OCI-LY1 (cell line): ENCODE measurements at regions not wholly inside any gene's neighbourhood (a gene's known extent, or its start where the extent isn't known, plus 50 kb on each side); places are given as distances from the start of the nearest gene placed in this dataset.

Experiments
- H2AFZ ChIP-seq: fragments of 200-600 bp; sonication (generic), shearing (Covaris generic); 2 replicates; pipeline ENCODE4 v1.6.0; 2014; ENCODE audit warnings: antibody characterized with exemption, mild to moderate bottlenecking, low read length
- H3F3A ChIP-seq: fragments of 200-600 bp; sonication (generic), shearing (Covaris generic); 2 replicates; pipeline ENCODE4 v1.6.0; 2014; ENCODE audit warnings: mild to moderate bottlenecking, antibody characterized with exemption, low read length, moderate library complexity; ENCODE audit not compliant: insufficient read depth
- H3K27ac ChIP-seq: fragments of 200-600 bp; sonication (generic); 2 replicates; pipeline ENCODE4 v1.5.1; 2014; ENCODE audit warnings: low read length, mixed run types, mild to moderate bottlenecking, low read depth; ENCODE audit not compliant: poor library complexity, severe bottlenecking
- H3K27me3 ChIP-seq: fragments of 200-600 bp; sonication (generic); 2 replicates; pipeline ENCODE4 v1.6.0; 2014; ENCODE audit warnings: antibody characterized with exemption, mild to moderate bottlenecking, low read length, moderate library complexity; ENCODE audit not compliant: insufficient read depth
- H3K36me3 ChIP-seq: fragments of 200-600 bp; sonication (generic); 2 replicates; pipeline ENCODE4 v1.6.1; 2014; ENCODE audit warnings: mild to moderate bottlenecking, antibody characterized with exemption, low read length, moderate library complexity, mixed read lengths; ENCODE audit not compliant: insufficient read depth
- H3K4me1 ChIP-seq: fragments of 200-600 bp; sonication (generic); 2 replicates; pipeline ENCODE4 v1.5.1; 2014; ENCODE audit warnings: mild to moderate bottlenecking, low read length, moderate library complexity; ENCODE audit not compliant: insufficient read depth, severe bottlenecking
- H3K4me2 ChIP-seq: fragments of 200-600 bp; sonication (generic), shearing (Covaris generic); 2 replicates; pipeline ENCODE4 v1.6.1; 2014; ENCODE audit warnings: low read length
- H3K4me3 ChIP-seq: fragments of 200-600 bp; sonication (generic); 2 replicates; pipeline ENCODE4 v1.5.1; 2014; ENCODE audit warnings: low read length, low read depth, mild to moderate bottlenecking, mixed read lengths; ENCODE audit not compliant: poor library complexity, severe bottlenecking
- H3K79me2 ChIP-seq: fragments of 200-600 bp; shearing (Covaris generic); 2 replicates; pipeline ENCODE4 v1.6.1; 2016; ENCODE audit warnings: mixed run types, low read length, mixed read lengths; ENCODE audit not compliant: insufficient read depth
- H3K9ac ChIP-seq: fragments of 200-600 bp; sonication (generic), shearing (Covaris generic); 2 replicates; pipeline ENCODE4 v1.6.1; 2014; ENCODE audit warnings: mild to moderate bottlenecking, low read length, mixed read lengths
- H3K9me2 ChIP-seq: fragments of 200-600 bp; sonication (generic), shearing (Covaris generic); 2 replicates; pipeline ENCODE4 v1.6.1; 2014; ENCODE audit warnings: low read depth, mild to moderate bottlenecking, low read length, mixed read lengths
- H3K9me3 ChIP-seq: fragments of 200-600 bp; shearing (Covaris generic); 2 replicates; pipeline ENCODE4 v1.6.1; 2014; ENCODE audit warnings: low read length, mixed read lengths
- H4K20me1 ChIP-seq: fragments of 200-600 bp; sonication (generic), shearing (Covaris generic); 2 replicates; pipeline ENCODE4 v1.6.0; 2016; ENCODE audit warnings: mild to moderate bottlenecking, low read length; ENCODE audit not compliant: insufficient read depth
- EZH2 ChIP-seq: fragments of 200-600 bp; sonication (generic), shearing (Covaris generic); IDR thresholded peaks from 2 replicates; pipeline ENCODE4 v1.8.0; 2017; ENCODE audit warnings: borderline replicate concordance, mixed run types, mild to moderate bottlenecking, antibody characterized with exemption, low read length, moderate library complexity, mixed read lengths
- TF ChIP-seq, protein P1 (sequence below): fragments of 200-600 bp; sonication (generic), shearing (Covaris generic); IDR thresholded peaks from 2 replicates; pipeline ENCODE4 v1.5.1; 2017; ENCODE audit warnings: mild to moderate bottlenecking, antibody characterized with exemption, low read length, moderate library complexity, mixed read lengths

DNA sequence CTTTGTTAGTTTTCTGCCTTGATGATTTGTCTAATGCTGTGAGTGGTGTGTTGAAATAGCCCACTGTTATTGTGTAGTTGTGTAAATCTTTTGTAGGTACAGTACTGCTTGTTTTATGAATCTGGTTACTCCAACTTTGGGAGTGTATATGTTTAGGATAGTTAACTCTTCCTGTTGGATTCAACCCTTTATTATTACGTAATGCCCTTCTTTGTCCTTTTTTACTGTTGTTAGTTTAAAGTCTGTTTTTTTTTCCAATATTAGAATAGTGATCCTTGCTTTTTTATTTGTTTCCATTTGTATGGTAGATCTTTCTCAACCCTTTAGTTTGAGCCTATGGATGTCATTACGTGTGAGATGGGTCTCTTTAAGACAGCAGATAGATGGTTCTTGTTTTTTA lies 261.5 kb upstream of the CDH2 start:
- Histone ChIP-seq H4K20me1 (no peaks in the 10 kb centered on the region), H3K27me3 (no peaks in the 10 kb centered on the region), H3K4me1 (no peaks in the 10 kb centered on the region), H3K9me3 (no peaks in the 10 kb centered on the region), H3F3A (no peaks in the 10 kb centered on the region), H3K9ac (no peak overlapping the region), H2AFZ (no peak overlapping the region), H3K4me3 (no peak overlapping the region), H3K79me2 (no peaks in the 10 kb centered on the region), H3K36me3 (no peaks in the 10 kb centered on the region), H3K4me2 (no peak overlapping the region), H3K27ac (no peak overlapping the region), H3K9me2 (no peaks in the 10 kb centered on the region)
- TF ChIP-seq EZH2 = no peak
- TF ChIP-seq, protein P1, sequence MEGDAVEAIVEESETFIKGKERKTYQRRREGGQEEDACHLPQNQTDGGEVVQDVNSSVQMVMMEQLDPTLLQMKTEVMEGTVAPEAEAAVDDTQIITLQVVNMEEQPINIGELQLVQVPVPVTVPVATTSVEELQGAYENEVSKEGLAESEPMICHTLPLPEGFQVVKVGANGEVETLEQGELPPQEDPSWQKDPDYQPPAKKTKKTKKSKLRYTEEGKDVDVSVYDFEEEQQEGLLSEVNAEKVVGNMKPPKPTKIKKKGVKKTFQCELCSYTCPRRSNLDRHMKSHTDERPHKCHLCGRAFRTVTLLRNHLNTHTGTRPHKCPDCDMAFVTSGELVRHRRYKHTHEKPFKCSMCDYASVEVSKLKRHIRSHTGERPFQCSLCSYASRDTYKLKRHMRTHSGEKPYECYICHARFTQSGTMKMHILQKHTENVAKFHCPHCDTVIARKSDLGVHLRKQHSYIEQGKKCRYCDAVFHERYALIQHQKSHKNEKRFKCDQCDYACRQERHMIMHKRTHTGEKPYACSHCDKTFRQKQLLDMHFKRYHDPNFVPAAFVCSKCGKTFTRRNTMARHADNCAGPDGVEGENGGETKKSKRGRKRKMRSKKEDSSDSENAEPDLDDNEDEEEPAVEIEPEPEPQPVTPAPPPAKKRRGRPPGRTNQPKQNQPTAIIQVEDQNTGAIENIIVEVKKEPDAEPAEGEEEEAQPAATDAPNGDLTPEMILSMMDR = no peak

DNA sequence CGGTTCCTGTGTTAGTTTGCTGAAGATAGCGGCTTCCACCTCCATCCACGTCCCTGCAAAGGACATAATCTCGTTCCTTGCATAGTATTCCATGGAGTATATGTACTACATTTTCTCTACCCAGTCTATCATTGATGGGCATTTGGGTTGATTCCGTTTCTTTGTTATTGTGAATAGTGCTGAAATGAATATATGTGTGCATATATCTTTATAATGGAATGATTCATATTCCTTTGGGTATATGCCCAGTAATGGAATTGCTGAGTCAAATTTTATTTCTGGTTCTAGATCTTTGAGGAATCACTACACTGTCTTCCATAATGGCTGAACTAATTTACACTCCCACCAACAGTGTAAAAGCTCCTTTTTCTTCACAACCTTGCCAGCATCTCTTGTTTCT lies 255.4 kb upstream of the CDH2 start:
- Histone ChIP-seq H3K9me3 (no peaks in the 10 kb centered on the region), H3F3A (no peaks in the 10 kb centered on the region), H3K9me2 (no peaks in the 10 kb centered on the region), H2AFZ (no peak overlapping the region), H3K9ac (no peak overlapping the region), H3K4me2 (no peak overlapping the region), H3K4me1 (no peaks in the 10 kb centered on the region), H4K20me1 (no peaks in the 10 kb centered on the region), H3K36me3 (no peaks in the 10 kb centered on the region), H3K79me2 (no peaks in the 10 kb centered on the region), H3K4me3 (no peak overlapping the region), H3K27me3 (no peaks in the 10 kb centered on the region), H3K27ac (no peak overlapping the region)
- TF ChIP-seq, protein P1 = no peak
- no peak for TF ChIP-seq EZH2

DNA sequence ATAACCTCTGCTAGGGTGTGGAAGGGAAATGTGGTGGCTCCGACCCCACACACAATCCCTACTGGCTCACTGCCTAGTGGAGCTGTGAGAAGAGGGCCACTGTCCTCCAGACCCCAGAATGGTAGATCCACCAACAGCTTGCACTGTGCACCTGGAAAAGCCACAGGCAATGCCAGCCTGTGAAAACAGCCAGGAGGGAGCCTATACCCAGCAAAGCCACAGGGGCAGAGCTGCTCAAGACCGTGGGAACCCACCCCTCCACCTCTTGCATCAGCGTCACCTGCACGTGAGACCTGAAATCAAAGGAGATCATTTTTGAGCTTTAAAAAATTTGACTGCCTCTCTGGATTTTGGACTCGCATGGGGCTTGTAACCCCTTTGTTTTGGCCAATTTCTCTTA lies 249.0 kb upstream of the CDH2 start:
- H4K20me1 ChIP-seq = no peaks in the 10 kb centered on the region
- no peak overlapping the region for H3K9ac ChIP-seq
- no peaks in the 10 kb centered on the region for H3K9me3 ChIP-seq
- no peak overlapping the region for H3K4me2 ChIP-seq
- H3F3A ChIP-seq = no peaks in the 10 kb centered on the region
- no peak overlapping the region for H2AFZ ChIP-seq
- no peak overlapping the region for H3K4me3 ChIP-seq
- H3K27me3 ChIP-seq = no peaks in the 10 kb centered on the region
- TF ChIP-seq, protein P1 = no peak
- no peak for TF ChIP-seq EZH2
- no peaks in the 10 kb centered on the region for H3K79me2 ChIP-seq
- H3K36me3 ChIP-seq = no peaks in the 10 kb centered on the region
- H3K27ac ChIP-seq = no peak overlapping the region
- H3K4me1 ChIP-seq = no peaks in the 10 kb centered on the region
- no peaks in the 10 kb centered on the region for H3K9me2 ChIP-seq
